ENCODE measurements at regions not wholly inside any gene's neighbourhood (a gene's known extent, or its start where the extent isn't known, plus 50 kb on each side); places are given as distances from the start of the nearest gene placed in this dataset.
"Not testable (repeated sequence)": the region's sequence is repeated elsewhere in the genome, so short reads cannot be mapped to it uniquely, and the experiment has no call there.

DNA sequence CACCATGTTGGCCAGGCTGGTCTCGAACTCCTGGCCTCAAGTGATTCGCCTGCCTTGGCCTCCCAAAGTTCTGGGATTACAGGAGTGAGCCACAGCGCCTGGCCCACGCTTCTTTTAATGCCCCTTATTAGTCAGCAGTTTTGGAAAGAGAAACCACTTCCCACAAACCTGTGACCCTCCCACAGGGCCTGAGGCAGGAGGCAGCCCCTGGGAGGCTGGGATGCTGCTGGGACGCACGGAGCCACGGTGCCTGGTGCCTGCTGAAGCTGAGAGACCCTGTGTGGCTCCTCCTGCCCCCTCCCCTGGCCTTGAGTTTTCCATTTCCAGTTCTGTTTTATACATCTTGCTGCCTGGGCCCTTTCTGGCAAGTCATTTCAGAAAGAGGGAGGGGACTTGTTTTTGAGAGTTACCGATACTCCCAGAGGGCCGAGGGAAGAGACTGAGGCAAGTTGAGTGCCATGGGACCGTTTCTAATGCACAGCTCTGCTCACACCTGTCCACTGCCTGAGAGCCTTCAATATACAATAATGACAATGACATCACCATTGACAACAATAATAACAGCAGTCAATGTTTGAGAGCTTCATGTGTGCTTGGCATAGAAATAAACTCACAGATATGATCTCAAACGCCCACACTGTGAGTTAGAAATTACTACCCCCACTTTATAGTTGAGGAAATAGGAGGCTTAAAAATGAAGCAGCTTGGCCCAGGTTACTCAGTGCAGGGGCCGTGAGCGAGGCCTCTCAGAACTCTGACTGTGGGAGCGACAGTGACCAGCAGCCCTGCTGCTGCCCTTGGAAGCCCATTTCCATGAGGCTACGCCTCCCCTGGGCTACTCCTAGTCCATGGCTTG is 78.1 kb upstream of the YWHAQ start:
- DNase-seq (ENCODE audit: low read depth in 2 of 2), result no peak

DNA sequence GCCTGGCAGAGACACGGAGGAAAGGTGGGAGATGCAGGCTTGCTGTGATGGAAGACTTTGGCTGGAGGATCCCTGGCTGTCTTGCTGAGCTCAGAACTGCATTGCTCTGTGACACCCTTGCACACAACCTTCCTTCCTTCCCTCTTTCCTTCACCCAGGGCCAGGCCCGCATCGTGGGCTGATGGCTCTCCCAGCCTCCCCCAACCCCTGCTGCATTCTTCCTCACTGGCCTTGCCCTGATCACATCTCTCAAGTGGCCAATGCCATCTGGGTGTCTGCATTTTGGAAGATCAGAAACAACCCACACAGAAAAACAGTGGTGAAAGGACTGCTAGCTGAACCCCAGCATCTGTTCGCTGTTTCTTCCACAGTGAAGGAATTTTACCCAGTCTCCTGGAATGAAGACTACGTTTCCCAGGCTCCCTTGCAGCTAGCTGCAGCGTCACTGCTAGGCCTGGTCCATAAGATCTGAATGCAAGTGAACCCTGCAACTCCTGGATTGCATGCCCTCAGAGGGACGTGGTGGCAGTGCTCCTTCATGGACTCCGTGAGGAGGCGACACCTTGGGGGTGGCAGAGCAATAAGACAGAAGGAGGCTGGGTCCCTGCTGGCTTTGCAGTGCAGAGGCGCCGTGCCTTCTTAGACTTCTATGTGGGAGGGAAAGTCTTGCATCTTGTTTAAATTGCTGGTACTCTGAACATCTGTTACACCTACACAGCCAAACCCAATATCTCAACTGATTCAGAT is 78.9 kb upstream of the YWHAQ start:
- no peak for DNase-seq (ENCODE audit: low read depth in 2 of 2)

DNA sequence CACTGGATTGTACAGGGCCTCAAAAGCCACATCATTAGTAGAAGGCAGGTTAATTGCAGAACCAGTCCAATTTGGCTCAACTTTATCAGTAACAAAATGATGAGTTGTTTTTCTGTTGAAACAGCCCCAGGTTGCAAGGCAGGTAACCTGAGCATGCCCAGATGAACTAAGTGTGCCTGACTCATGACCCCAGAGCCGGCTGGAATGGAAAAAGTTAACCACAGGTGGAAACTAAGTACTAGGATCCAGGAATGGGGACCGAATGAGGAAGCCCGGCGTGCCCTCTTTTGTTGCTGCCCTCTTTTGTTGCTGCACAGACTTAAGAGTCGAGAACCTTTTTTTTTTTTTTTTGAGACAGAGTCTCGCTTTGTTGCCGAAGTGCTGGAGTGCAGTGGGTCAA is 79.5 kb upstream of the YWHAQ start:
- no peak for DNase-seq (ENCODE audit: low read depth in 2 of 2)

DNA sequence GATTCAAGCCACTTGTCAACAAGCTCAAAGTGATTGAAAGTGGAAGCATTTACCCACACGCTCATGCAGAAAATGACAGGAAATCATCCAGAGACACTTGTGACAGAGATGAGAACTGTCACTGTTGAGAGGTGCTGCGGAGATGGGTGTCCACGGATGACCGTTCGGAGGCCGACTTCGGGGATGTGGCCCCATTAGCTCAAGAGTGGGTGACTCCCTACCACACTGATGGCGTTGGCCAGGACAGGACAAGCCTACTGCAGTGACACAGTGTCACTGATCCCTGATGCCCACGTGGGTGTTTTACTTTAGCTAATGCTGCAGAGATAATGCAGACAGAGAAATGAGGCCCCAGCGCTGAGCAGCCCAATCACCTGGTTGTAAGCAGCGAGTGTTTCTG is 81.5 kb upstream of the YWHAQ start:
- DNase-seq (ENCODE audit: low read depth in 2 of 2), result no peak

DNA sequence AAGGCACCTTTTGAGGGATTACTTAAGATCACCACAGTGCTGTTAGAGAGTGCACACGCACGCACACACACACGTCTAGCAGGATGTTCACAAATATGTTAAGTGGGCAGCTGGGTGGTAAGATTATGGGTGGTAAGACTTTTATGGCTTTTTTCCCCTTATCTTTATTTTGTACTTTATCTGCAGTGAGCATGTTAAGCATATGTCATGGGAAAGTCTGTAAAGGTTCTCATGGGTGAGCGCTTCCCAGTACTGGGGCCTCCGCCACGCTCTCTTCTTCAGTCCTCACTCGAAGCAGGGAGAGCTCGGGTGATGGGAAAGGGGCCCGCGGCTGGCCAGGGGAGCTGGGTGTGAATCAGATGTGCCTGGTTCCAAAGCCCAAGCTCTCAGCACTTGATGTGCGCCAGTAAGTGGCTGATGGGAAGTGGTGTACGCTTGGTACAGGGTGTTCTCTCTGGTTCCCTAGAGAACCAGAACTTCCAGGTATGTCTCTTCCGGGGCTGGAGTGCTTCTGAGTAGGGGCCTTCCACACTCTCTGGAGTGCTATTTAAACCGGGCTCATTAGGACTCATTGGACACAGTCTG is 83.9 kb upstream of the YWHAQ start:
- no peak for DNase-seq (ENCODE audit: low read depth in 2 of 2)

DNA sequence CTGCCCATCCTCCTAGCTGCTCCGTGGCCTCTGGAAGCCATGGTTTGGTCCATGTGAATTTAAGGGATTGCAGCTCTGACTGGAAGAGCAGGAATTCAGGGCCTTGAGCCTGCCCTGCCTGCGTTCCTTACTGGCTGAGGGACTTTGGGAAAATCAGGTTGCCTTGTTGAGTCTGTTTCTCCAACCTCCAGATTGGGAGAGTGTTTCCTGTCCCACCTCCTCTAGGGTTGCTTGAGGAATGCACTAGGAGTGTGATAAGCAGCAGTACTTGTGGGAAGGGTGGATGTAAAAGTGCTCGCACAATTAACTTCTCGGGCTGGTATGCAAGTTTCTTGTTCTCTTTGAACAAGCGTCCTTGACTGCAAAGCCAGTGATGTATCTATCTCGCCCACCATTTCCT is 84.4 kb upstream of the YWHAQ start:
- no peak for DNase-seq (ENCODE audit: low read depth in 2 of 2)

DNA sequence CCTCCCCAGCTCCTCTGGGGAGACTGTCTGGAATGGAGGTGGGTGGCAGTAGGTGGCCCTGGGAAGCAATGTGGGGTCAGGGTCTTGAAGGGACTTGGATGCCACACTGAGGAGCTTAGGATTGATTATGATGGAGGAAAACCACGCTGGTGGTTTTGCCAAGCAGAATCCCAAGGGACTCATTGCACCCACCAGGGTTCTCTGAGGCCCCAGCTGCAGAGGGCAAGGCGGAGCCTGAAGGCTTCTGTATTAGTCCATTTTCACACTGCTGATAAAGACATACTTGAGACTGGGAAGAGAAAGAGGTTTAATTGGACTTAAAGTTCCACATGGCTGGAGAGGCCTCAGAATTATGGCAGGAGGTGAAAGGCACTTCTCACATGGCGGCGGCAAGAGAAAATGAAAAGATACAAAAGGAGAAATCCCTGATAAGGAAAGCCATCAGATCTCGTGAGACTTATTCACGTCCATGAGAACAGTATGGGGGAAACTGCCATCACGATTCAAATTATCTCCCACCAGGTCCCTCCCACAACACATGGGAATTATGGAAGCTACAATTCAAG is 87.2 kb upstream of the YWHAQ start:
- no peak for DNase-seq (ENCODE audit: low read depth in 2 of 2)

DNA sequence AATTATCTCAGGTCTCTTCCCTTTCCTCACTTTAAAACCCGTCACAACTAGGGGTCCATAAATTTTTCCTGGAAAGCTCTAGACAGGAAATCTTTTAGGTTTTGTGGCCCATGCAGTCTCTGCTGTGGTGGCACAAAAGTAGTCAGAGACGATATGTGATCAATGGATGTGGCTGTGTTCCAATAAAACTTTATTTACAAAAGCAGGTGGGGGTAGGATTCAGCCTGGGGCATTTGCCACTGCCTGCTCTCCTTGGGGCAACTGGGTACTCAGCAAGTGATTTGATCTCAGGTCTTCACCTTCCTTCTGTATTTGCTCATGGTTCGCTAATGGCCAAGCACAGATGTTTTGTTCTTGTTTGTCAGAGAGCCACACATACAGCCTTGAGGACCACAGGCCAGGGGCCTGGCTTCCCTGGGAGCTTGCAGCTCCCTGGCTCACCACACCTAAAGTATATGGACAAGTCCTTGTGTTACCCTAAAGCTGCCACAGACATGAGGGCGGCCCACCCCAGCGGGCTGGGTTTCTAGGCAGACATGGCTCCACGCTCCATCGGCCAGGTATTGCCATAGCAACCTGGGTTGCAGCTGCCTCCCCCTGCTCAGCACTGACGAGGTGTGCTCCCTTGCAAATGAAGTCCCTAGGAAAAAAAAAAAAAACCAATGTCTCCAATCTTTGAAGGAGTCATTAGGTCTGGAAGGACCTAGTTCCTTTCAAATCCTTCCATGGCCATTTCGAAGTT is 89.7 kb upstream of the YWHAQ start:
- DNase-seq (ENCODE audit: low read depth in 2 of 2), result no peak

DNA sequence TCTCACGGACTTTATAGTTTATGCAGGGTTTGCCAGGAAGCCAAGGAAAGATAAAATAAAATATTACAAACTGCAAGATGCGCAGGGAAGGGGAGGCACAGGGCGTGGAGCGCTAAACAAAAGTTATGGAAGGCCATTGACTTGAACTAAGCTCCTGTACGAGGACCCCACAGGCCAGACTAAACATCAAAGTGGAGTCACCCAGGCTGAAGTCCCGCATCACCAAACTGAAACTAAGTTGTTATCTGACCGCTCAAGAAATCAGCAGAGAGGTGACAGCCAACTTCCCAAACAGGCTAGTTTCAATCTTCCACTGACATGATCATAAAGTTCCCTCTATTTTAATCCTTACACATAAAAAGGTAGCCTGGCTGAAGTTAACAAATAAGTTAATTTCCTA is 90.5 kb upstream of the YWHAQ start:
- no peak for DNase-seq (ENCODE audit: low read depth in 2 of 2)

DNA sequence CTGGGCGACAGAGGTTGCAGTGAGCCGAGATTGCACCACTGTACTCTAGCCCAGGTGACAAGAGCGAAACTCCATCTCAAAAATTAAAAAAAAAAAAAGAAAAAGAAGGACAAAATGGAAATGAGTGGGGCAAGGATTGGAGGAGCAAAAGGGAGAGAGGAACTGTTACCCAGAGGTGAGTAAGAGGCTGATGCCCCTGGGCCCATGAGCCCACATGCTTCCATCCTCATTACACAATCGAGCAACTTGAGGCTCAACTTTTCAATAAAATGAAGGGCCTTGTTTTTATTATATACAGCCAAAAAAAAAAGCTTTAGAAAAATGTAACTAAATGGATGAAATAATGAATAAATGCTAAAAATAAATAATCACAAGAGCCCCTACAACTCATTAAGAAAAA is 91.7 kb upstream of the YWHAQ start:
- DNase-seq (ENCODE audit: low read depth in 2 of 2), result no peak

DNA sequence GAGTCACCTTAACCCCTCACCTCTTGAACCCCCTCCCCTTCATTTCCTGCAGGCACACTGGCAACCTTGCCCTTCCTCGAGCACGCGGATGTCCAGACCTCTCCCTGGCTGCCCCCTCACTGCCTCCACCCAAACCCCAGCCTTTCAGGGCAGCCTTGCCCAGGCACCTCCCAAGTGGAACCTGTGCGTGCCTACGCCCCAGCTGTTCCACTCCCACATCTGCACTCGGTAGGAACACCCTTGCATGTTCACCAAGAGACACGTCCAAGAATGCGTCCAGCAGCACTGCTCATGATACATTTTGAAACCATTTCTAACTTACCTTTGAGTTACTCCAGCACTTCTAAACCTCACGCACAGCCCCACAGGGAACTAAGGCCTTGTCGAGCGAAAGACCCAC is 93.8 kb upstream of the YWHAQ start:
- no peak for DNase-seq (ENCODE audit: low read depth in 2 of 2)

DNA sequence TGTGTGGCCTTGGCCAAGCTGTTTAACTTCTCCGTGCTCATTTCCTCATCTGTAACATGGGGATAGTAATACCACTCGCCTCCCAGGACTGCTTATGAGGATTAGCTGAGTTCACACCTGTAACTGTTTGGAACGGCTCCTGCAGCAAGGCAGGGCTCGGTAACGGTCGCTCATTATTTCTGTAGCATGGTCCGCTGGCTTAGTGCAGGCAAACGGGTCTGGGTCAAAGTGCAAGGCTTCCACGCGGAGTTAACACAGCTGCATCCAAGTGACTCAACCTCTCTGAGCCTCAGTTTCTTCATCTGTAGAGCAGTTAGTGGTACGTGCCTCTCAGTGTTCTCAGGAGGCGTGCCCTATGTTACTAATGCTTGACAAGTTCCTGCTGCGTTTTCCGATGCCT is 94.3 kb upstream of the YWHAQ start:
- no peak for DNase-seq (ENCODE audit: low read depth in 2 of 2)

DNA sequence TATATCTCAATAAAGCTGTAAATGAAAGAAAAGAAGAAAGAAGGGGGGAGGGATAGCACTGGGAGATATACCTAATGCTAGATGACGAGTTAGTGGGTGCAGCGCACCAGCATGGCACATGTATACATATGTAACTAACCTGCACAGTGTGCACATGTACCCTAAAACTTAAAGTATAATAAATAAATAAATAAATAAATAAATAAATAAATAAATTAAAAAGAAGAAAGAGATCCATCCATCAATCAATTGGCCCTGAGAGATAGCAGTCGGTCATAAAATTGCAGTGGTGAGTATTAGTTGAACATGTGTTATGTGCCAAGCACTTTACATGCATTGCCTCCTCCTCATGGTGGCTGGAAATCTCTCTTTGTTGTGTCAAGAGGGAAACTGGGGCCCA is 95.2 kb upstream of the YWHAQ start:
- DNase-seq (ENCODE audit: low read depth in 2 of 2), result not testable (repeated sequence)

DNA sequence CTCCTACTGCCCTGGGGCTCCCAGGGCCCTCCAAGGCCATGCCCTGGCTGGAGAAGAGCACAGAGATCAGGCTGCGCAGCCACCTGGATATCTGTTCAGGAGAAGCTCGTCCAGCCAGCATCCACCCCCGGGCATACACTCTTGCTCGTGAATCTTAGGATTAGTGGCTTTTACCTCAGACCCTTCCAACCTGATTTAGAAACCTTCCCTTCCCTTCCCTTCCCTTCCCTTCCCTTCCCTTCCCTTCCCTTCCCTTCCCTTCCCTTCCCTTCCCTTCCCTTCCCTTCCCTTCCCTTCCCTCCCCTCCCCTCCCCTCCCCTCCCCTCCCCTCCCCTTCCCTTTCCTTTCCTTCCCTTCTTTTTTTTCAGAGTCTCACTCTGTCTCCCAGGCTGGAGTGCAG is 99.7 kb upstream of the YWHAQ start:
- not testable (repeated sequence) for DNase-seq (ENCODE audit: low read depth in 2 of 2)

DNA sequence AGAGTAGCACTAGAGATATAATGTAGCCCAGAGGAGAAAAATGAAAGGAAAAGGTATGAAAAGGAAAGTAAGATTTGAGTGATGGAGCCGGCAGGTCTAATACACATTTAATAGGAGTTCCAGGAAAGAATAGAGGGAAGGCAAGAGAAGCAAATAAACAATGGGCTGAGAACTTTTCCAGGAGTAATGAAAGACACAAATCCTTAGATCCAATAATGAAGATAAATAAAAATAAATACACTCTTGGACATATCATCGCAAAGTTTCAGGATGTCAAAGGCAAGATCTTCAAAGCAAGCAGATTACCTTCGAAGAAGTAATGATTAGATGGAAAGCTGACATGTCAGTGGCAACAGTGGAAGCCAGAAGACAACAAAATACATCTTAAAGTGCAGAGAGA is 102.0 kb upstream of the YWHAQ start:
- DNase-seq (ENCODE audit: low read depth in 2 of 2), result no peak

DNA sequence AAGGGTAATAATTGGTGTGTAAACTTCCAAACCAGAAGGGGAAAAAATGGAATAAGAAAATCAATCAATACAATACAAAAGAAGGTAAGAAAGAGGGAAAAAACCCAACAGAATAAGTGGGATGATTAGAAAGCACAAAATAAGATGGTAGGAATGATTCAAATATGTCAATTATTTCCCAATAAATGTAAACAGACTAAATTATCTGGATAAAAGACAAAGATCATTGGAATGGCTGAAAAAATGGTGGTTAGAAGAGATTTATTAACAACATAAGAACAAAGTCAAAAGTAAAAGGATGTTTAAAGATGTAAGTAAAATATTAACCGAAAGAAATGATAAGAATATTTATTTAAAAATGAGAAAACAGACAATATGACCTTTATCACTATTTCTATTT is 103.5 kb upstream of the YWHAQ start:
- no peak for DNase-seq (ENCODE audit: low read depth in 2 of 2)

DNA sequence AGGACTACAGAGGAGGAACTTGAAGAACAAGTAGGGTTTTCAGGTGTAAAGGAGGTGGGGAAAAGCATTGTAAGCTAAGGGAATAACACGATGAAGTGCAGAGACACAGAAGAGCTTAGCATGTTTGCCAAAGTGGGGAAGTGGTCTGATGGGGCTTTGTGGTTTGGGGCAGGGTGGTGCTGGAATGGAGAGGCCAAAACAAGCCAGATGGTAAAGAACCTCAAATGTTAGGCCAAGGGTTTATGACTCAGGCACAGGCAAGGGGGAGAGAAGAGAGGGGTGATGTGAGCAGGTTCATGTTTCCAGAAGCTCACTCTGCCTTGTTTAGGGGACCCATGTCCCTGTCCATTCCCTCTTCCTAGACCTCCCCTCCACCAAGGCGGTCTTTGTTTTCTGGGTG is 104.5 kb upstream of the YWHAQ start:
- no peak for DNase-seq (ENCODE audit: low read depth in 2 of 2)

DNA sequence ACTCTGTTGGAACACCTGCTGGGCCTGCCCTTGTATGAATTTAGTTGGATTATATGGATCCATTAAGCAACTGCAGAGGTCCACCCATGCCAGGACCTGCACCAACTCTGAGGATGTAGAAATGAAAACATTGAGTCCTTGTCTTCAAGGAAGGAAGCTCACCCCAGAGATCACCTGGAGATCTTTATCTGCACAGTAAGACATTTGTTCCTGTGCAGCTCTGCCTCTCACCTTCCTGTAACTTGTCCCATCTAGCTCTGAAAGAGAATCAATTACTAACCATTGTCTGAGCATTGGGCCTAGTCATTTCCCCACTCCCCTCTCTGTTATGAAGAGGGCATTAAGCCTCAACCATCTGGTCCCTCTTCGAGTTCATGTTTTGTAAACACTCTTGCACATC is 105.2 kb upstream of the YWHAQ start:
- no peak for DNase-seq (ENCODE audit: low read depth in 2 of 2)

DNA sequence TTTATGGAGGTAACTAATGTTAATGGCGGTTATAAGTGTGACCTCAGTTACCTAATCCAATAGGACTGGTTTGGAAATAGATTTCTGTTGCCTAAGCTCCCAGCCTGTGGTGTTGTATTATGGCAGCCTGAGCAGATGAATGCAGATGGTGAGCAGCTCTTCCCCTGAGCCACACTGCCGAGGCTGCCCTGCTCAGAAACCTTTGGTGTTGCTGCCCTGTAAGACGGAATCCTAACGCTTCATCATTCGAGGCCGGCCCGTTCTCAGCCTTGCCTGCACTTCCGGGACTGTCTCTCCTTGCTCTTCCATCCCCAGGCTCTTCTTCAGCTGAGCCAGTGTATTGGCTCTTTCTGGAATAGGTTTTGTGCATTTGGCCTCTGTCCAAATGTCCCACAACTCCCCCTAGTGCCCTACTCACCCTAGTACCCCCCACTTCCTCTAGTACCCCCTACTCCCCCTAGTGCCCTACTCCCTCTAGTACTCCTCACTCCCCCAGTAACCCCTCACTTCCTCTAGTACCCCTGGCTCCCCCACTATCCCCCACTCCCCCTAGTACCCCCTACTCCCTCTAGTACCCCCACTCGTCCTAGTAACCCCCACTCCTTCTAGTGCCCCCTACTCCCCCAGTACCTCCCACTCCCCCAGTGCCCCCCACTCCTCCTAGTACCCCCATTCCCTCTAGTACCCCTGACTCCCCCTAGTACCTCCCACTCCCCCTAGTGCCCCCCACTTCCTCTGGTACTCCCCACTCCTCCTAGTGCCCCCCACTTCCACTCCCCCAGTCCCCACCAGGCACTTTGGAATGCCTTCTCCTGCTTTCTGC is 106.0 kb upstream of the TAF1B start:
- DNase-seq (ENCODE audit: low read depth in 2 of 2), result no peak

DNA sequence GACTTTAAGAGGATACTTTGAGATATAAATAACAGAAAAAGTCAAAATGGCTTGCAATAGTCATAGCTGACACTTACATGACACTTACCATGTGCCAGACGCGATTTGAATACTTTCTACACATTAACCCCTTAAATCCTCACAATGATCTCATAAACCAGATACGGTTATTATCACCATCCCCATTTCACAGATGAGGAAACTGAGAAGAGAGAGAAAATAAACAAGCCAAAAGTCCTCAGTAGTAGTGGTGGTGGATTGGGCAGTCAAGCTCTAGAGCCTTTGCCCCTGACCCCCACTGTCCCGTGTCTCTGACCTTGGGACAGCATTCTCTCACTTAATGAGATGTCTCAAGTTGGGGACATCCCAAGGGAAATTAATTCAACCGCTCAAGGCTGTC is 105.2 kb upstream of the TAF1B start:
- DNase-seq (ENCODE audit: low read depth in 2 of 2), result no peak

Data from stimulated activated CD8-positive, alpha-beta memory T cell treated with anti-CD3 and anti-CD28 coated beads, Interleukin-2, amount 100 ng/mL, for 1 hour (primary cell).